RWPE1 (cell line): ENCODE measurements at regions not wholly inside any gene's neighbourhood (a gene's known extent, or its start where the extent isn't known, plus 50 kb on each side); places are given as distances from the start of the nearest gene placed in this dataset.

Experiments
- CTCF ChIA-PET: fragments of 350-600 bp; sonication (Branson Sonifier 250); formaldehyde crosslinking; extraction: SDS; loops from one replicate; lab custom pipeline; 2021; lab: Yijun Ruan, JAX
- POLR2A ChIA-PET: fragments of 400-600 bp; formaldehyde crosslinking; extraction: SDS; loops from one replicate; lab custom pipeline; 2020; ENCODE audit warnings: antibody characterized with exemption; ENCODE audit not compliant: low non-redundant PET; lab: Yijun Ruan, JAX
- DNase-seq: peaks from one replicate; pipeline ENCODE4 v3.0.0; 2012; ENCODE audit warnings: low spot score
- H3K27ac ChIP-seq: fragments of 450-650 bp; 2 replicates; pipeline ENCODE4 v1.5.1; 2017
- CTCF ChIP-seq: fragments of 450-650 bp; conservative IDR thresholded peaks from 2 replicates; pipeline ENCODE4 v1.5.1; 2017; ENCODE audit warnings: low read depth, mild to moderate bottlenecking

GRCh38 chr5:13519131-13519530 lies 425.4 kb downstream of the DNAH5 start:
- H3K27ac ChIP-seq: no peak overlapping the region
- CTCF ChIA-PET: no interaction called here
- DNase-seq: no peak
- POLR2A ChIA-PET: no interaction called here
- no peak for TF ChIP-seq CTCF

- no peak for DNase-seq
Observed at GRCh38 chr5:13516195-13516594, 428.3 kb downstream of the DNAH5 start.

GRCh38 chr5:13511442-13511841 lies 433.0 kb downstream of the DNAH5 start:
- no peak for TF ChIP-seq CTCF
- ChIA-PET CTCF (no interaction called here), POLR2A (no interaction called here)
- H3K27ac ChIP-seq: no peak overlapping the region
- no peak for DNase-seq

More at GRCh38 chr5:13516195-13516594, 428.3 kb downstream of the DNAH5 start:
- H3K27ac ChIP-seq: no peak overlapping the region
- ChIA-PET POLR2A (no interaction called here), CTCF (no interaction called here)
- TF ChIP-seq CTCF: no peak

- DNase-seq: peak; percentile 44
- TF ChIP-seq CTCF: no peak
- no peak overlapping the region for H3K27ac ChIP-seq
- POLR2A ChIA-PET: no interaction called here
- CTCF ChIA-PET: interaction anchor here (0.5 to 0.6 kb wide), 3 partner anchors 8 to 1910 kb away, joined by 3 to 4 read pairs (median 3); no protein-coding TSS in a partner anchor
Observed at GRCh38 chr5:13510616-13511015, 433.9 kb downstream of the DNAH5 start.

- no peak overlapping the region for H3K27ac ChIP-seq
- no peak for TF ChIP-seq CTCF
- ChIA-PET POLR2A (no interaction called here), CTCF (no interaction called here)
- DNase-seq: no peak
Observed at GRCh38 chr5:13508559-13508958, 435.9 kb downstream of the DNAH5 start.

GRCh38 chr5:13505326-13505725 lies 439.2 kb downstream of the DNAH5 start:
- DNase-seq: no peak
- TF ChIP-seq CTCF: no peak
- H3K27ac ChIP-seq: no peak overlapping the region
- CTCF ChIA-PET: no interaction called here
- POLR2A ChIA-PET: no interaction called here

- ChIA-PET CTCF (interaction anchor here (0.6 to 0.7 kb wide), 2 partner anchors 8 to 25 kb away, joined by 3 read pairs; no protein-coding TSS in a partner anchor), POLR2A (no interaction called here)
- no peak overlapping the region for H3K27ac ChIP-seq
- no peak for DNase-seq
- no peak for TF ChIP-seq CTCF
Observed at GRCh38 chr5:13503017-13503416, 441.5 kb downstream of the DNAH5 start.
